Central memory CD4-positive, alpha-beta T cell (primary cell): ENCODE measurements at regions not wholly inside any gene's neighbourhood (a gene's known extent, or its start where the extent isn't known, plus 50 kb on each side); places are given as distances from the start of the nearest gene placed in this dataset.
"Not testable (repeated sequence)": the region's sequence is repeated elsewhere in the genome, so short reads cannot be mapped to it uniquely, and the experiment has no call there.

Experiments
- DNase-seq: peaks from one replicate; pipeline ENCODE4 v3.0.0; 2022

DNA sequence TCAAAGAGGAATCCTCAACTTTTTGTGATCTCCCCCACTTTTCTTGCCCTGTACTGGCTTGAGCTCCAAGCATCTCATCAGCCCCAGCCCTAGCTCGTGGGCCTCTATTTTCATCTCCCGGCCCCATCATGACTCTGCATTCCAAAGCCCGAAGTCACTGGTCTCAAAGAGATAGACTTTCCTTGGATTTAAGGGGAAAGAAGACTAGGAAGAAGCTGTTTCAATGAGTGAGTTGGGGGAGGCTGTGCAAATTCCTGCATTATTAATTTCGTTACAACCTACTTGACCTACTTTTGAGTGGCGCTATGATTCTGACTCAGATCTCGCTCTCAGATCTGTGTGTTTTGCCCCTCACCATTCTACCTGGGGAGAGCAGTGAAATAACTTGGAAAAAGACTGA is 266.6 kb upstream of the TBL1XR1 start:
- DNase-seq = no peak

GRCh38 chr3:177464392-177465256 is 267.3 kb upstream of the TBL1XR1 start:
- no peak for DNase-seq

GRCh38 chr3:177465257-177465642 is 268.0 kb upstream of the TBL1XR1 start:
- DNase-seq = no peak

GRCh38 chr3:177466074-177466473 is 268.8 kb upstream of the TBL1XR1 start:
- no peak for DNase-seq

DNA sequence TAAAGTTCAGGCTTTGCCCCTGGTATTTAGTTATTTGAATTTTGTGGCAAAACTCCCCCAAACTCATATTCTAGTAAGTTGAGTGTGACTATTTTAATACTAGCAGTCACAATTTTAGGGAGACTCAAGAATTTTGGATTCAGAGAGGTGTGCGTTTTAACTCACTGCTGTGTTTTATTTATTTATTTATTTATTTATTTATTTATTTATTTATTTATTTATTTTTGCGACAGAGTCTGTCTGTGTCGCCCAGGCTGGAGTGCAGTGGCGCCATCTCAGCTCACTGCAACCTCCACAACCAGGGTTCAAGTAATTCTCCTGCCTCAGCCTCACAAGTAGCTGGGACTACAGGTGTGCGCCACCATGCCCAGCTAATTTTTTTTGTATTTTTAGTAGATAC is 269.3 kb upstream of the TBL1XR1 start:
- not testable (repeated sequence) for DNase-seq

GRCh38 chr3:177467247-177467985 is 270.1 kb upstream of the TBL1XR1 start:
- DNase-seq = no peak

- no peak for DNase-seq
These were observed 271.0 kb upstream of the TBL1XR1 start for GRCh38 chr3:177468331-177468730.

DNA sequence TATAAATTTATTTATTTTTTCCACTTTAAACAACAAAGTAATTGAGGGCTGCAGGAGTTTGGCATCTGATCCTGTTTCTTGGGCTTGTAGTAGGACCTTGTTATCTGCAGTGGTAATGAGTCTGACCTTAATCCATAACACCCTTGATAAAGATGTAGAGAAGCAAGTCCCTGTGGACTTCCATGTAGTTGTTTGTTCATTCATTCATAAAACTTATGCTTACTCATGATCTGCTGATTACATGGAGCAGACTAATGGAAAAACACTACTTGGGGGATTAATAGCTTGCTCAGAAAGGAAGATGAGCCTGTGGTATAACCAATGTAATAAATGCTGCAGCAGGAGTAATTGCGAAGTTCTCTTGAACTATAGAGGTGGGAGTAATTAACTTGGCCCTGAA is 271.5 kb upstream of the TBL1XR1 start:
- DNase-seq = no peak

DNA sequence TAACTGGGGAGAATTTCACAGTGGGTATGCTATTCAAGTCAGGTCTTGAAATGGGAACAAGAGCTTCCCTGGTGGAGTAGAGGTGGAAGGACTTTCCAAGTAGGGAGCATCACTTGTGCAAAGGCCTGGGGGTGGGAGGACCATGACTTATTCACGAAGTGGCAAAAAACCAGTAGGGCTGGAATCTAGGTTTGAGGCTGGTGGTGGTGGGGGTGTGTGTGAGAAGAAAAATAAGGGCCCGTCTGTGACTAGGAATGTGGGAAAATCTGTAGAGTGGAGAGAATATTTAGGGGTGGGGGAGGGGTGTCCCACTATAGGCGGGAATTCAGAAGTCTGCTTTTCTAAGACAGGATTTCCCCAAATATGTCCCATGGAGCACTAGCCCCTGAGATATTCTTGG is 271.9 kb upstream of the TBL1XR1 start:
- DNase-seq = no peak

- DNase-seq = no peak
These were observed 273.1 kb upstream of the TBL1XR1 start for GRCh38 chr3:177470197-177470941.

DNA sequence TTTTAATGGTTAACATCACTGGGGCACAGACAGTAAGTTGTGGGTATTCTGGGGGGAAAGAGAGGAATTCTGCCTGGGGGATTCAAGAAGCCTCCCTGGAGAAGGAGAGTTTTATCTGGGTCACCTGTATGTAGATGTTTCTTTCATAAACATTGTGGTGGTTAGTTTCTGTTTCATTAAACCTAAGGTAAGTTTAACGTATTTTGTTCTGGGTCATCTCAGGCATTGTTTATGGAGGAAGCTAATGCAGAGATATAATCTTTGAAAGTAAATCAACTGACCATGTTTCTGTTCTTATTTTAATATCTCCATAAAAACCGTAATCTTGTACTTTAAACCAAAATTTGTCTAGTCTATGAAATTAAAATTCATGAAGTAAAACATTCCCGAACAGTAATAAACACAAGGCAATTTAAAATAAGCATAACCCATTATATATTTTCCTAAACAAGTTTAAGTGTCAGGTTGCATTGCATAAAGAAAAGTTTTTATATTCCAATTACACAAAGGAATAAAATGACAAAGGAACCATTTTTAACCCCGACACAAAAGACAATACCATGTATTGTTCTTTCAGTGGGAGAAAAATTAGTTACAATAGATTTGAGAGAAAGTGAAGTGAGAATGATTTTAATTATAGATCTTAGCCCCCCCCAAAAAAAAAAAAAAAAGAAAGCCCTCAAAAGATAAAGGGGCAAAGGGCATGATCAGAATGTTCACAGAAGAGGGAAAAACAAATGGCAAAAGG is 274.6 kb upstream of the TBL1XR1 start:
- DNase-seq = no peak

- no peak for DNase-seq
These were observed 275.9 kb upstream of the TBL1XR1 start for GRCh38 chr3:177473184-177473583.

DNA sequence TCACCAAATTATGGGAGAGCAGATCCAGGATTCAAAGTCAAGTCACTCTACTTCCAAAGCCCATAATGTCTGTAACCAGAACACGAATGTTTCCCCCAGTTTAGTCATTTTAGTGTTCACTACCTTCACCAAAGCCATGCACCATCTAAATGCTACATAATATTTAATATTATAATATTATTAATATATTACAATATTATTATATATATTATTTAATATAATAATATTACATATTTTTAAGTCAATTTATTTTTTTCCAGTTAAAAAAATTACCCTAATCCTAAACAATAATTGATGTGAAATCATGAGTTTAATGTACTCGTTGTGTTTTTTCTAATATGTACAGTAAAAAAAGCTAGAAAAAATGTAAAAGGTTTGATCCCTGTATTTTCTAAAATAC is 276.6 kb upstream of the TBL1XR1 start:
- no peak for DNase-seq

GRCh38 chr3:177474652-177475355 is 277.5 kb upstream of the TBL1XR1 start:
- DNase-seq = no peak

DNA sequence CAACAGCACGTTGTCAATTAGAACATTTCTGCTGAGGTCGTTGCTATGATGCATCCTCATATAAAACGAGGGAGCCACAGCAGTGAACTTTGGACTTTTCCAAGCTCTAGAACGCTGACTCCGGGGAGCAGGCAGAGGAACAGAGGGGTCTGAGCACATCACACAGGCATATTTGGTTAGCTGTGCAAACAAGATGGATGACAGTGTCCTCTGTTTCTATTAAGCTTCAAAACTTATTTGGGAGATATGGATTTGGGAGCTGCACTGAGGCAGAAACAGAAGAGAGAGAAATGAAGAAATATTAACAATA is 278.0 kb upstream of the TBL1XR1 start:
- DNase-seq = no peak

- DNase-seq = no peak
These were observed 279.2 kb upstream of the TBL1XR1 start for GRCh38 chr3:177476495-177476894.

- DNase-seq = no peak
These were observed 279.7 kb upstream of the TBL1XR1 start for GRCh38 chr3:177476921-177477435.

GRCh38 chr3:177478170-177478867 is 281.0 kb upstream of the TBL1XR1 start:
- no peak for DNase-seq

GRCh38 chr3:177479630-177480029 is 282.3 kb upstream of the TBL1XR1 start:
- no peak for DNase-seq

DNA sequence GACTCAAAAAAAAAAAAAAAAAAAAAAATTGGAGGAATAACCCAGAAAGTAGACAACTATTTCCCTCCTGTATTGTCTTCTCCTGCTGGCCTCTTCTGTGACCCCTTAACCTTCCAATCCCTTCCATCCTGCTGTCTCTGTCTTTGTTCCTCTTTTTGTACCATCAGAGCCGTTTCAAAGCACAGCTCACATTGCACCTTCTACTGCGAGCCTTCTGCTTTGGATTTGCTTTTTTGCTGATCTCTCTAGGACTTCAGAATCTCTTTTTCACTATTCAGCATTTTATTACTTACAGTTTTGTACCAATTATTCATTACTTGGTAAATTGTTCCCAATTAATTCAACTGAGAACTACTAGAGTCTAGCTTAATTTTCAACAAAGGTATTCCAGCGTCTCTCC is 284.0 kb upstream of the TBL1XR1 start:
- no peak for DNase-seq

DNA sequence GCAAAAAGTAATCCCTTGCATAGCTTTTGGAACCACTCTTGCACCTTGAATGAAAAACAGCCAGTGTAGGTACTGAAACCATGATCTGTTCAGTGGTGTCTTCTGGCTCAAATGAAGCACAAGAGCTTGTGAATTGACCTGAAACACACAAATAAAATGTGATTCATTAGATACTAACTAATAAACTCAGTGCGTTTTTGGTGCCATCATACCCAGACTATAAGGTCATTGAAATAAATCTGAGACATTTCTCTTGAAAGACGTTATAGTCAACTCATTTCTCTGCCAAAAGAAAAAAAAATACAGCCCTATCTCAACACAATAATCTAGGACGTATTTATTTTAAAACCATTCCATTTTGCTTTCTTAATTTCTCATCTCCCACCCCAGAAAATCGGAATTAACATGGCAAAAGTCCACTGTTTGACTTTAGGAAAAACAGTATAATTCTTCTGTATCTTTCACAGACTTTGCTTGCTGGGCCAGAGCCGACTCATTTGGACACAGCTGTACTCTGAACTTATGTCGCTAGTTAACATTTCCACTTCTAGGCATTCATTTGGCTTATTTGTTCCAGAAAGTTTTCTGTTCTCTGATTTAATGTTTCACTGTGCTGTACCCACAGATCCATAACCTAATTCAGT is 284.9 kb upstream of the TBL1XR1 start:
- DNase-seq = no peak
